ENCODE measurements at regions not wholly inside any gene's neighbourhood (a gene's known extent, or its start where the extent isn't known, plus 50 kb on each side); places are given as distances from the start of the nearest gene placed in this dataset.

- no peak overlapping the region for H2AFZ ChIP-seq
- no peak overlapping the region for H3K4me3 ChIP-seq
- H3K4me1 ChIP-seq (ENCODE audit: insufficient read depth) = no peaks in the 10 kb centered on the region
- no peak for DNase-seq
- TF ChIP-seq EZH2 (IDR thresholded peaks at IDR 0.05; ENCODE audit: insufficient read depth, poor library complexity, severe bottlenecking) = no peak
- TF ChIP-seq EZH2phosphoT487 (IDR thresholded peaks at IDR 0.05; ENCODE audit: insufficient read depth, low read depth) = no peak
- no peak overlapping the region for H3K9ac ChIP-seq
- WGBS, 2 experiments (ENCODE audit: low coverage in 1 of 2, low lambda C conversion rate in 2 of 2, missing lambda C conversion rate in 2 of 2) = 64 to 72% methylated on average over 5 of the region's 5 CpGs
- H3K36me3 ChIP-seq (ENCODE audit: low read depth) = no peaks in the 10 kb centered on the region
- no peaks in the 10 kb centered on the region for H3F3A ChIP-seq (ENCODE audit: insufficient read depth)
- in situ Hi-C loops (cut with MboI) = no loop called here
- no peaks in the 10 kb centered on the region for H3K9me2 ChIP-seq (ENCODE audit: insufficient read depth)
- no peak overlapping the region for H3K4me2 ChIP-seq (ENCODE audit: unreplicated experiment)
- H3K79me2 ChIP-seq (ENCODE audit: insufficient read depth) = no peaks in the 10 kb centered on the region
- H3K27me3 ChIP-seq (replicated peaks; ENCODE audit: insufficient read depth) = no peaks in the 10 kb centered on the region
- no peaks in the 10 kb centered on the region for H3K9me3 ChIP-seq (ENCODE audit: low read depth)
- no peak overlapping the region for H3K27ac ChIP-seq
- H4K20me1 ChIP-seq (ENCODE audit: insufficient read depth) = no peaks in the 10 kb centered on the region
These were observed 287.0 kb upstream of the IGFBP3 start for GRCh38 chr7:46207931-46208634.

- TF ChIP-seq EZH2phosphoT487 (IDR thresholded peaks at IDR 0.05; ENCODE audit: insufficient read depth, low read depth) (no peak), EZH2 (IDR thresholded peaks at IDR 0.05; ENCODE audit: insufficient read depth, poor library complexity, severe bottlenecking) (no peak)
- H3K9ac ChIP-seq = no peak overlapping the region
- DNase-seq = no peak
- no peaks in the 10 kb centered on the region for H3K79me2 ChIP-seq (ENCODE audit: insufficient read depth)
- H3K4me1 ChIP-seq (ENCODE audit: insufficient read depth) = no peaks in the 10 kb centered on the region
- no peak overlapping the region for H3K4me3 ChIP-seq
- in situ Hi-C loops (cut with MboI) = no loop called here
- no peaks in the 10 kb centered on the region for H3K9me3 ChIP-seq (ENCODE audit: low read depth)
- no peak overlapping the region for H3K27ac ChIP-seq
- no peaks in the 10 kb centered on the region for H3K36me3 ChIP-seq (ENCODE audit: low read depth)
- no peak overlapping the region for H2AFZ ChIP-seq
- H4K20me1 ChIP-seq (ENCODE audit: insufficient read depth) = no peaks in the 10 kb centered on the region
- no peak overlapping the region for H3K4me2 ChIP-seq (ENCODE audit: unreplicated experiment)
- H3F3A ChIP-seq (ENCODE audit: insufficient read depth) = no peaks in the 10 kb centered on the region
- 81% methylated on average over 4 of the region's 4 CpGs for WGBS, 2 experiments (ENCODE audit: low coverage in 1 of 2, low lambda C conversion rate in 2 of 2, missing lambda C conversion rate in 2 of 2)
- no peaks in the 10 kb centered on the region for H3K9me2 ChIP-seq (ENCODE audit: insufficient read depth)
- H3K27me3 ChIP-seq (replicated peaks; ENCODE audit: insufficient read depth) = no peaks in the 10 kb centered on the region
These were observed 285.5 kb upstream of the IGFBP3 start for GRCh38 chr7:46206476-46207060.

- Histone ChIP-seq H3K27ac (no peak overlapping the region), H3K4me2 (ENCODE audit: unreplicated experiment) (no peak overlapping the region), H3F3A (ENCODE audit: insufficient read depth) (no peaks in the 10 kb centered on the region), H4K20me1 (ENCODE audit: insufficient read depth) (no peaks in the 10 kb centered on the region), H3K4me3 (no peak overlapping the region), H3K4me1 (ENCODE audit: insufficient read depth) (no peaks in the 10 kb centered on the region), H3K79me2 (ENCODE audit: insufficient read depth) (no peaks in the 10 kb centered on the region), H3K9ac (no peak overlapping the region), H3K27me3 (replicated peaks; ENCODE audit: insufficient read depth) (no peaks in the 10 kb centered on the region), H3K9me3 (ENCODE audit: low read depth) (no peaks in the 10 kb centered on the region), H3K36me3 (ENCODE audit: low read depth) (no peaks in the 10 kb centered on the region), H2AFZ (no peak overlapping the region), H3K9me2 (ENCODE audit: insufficient read depth) (no peaks in the 10 kb centered on the region)
- TF ChIP-seq EZH2phosphoT487 (IDR thresholded peaks at IDR 0.05; ENCODE audit: insufficient read depth, low read depth) = no peak
- TF ChIP-seq EZH2 (IDR thresholded peaks at IDR 0.05; ENCODE audit: insufficient read depth, poor library complexity, severe bottlenecking) = no peak
- in situ Hi-C loops (cut with MboI) = no loop called here
- DNase-seq = no peak
- WGBS, 2 experiments (ENCODE audit: low coverage in 1 of 2, low lambda C conversion rate in 2 of 2, missing lambda C conversion rate in 2 of 2) = 94% methylated on average over 5 of the region's 5 CpGs
These were observed 284.4 kb upstream of the IGFBP3 start for GRCh38 chr7:46205478-46205877.

- Histone ChIP-seq H3K36me3 (ENCODE audit: low read depth) (no peaks in the 10 kb centered on the region), H3K9me2 (ENCODE audit: insufficient read depth) (no peaks in the 10 kb centered on the region), H3K9ac (no peak overlapping the region), H4K20me1 (ENCODE audit: insufficient read depth) (no peaks in the 10 kb centered on the region), H3K9me3 (ENCODE audit: low read depth) (no peaks in the 10 kb centered on the region), H2AFZ (no peak overlapping the region), H3K4me1 (ENCODE audit: insufficient read depth) (no peaks in the 10 kb centered on the region), H3K27ac (no peak overlapping the region), H3K27me3 (replicated peaks; ENCODE audit: insufficient read depth) (no peaks in the 10 kb centered on the region), H3K4me2 (ENCODE audit: unreplicated experiment) (no peak overlapping the region), H3K4me3 (no peak overlapping the region), H3K79me2 (ENCODE audit: insufficient read depth) (no peaks in the 10 kb centered on the region), H3F3A (ENCODE audit: insufficient read depth) (no peaks in the 10 kb centered on the region)
- 96 to 97% methylated on average over 7 of the region's 7 CpGs for WGBS, 2 experiments (ENCODE audit: low coverage in 1 of 2, low lambda C conversion rate in 2 of 2, missing lambda C conversion rate in 2 of 2)
- in situ Hi-C loops (cut with MboI) = no loop called here
- DNase-seq = no peak
- TF ChIP-seq EZH2phosphoT487 (IDR thresholded peaks at IDR 0.05; ENCODE audit: insufficient read depth, low read depth) (no peak), EZH2 (IDR thresholded peaks at IDR 0.05; ENCODE audit: insufficient read depth, poor library complexity, severe bottlenecking) (no peak)
These were observed 282.9 kb upstream of the IGFBP3 start for GRCh38 chr7:46203926-46204325.

Measured in GM23248 (cell line).